ENCODE measurements at regions not wholly inside any gene's neighbourhood (a gene's known extent, or its start where the extent isn't known, plus 50 kb on each side); places are given as distances from the start of the nearest gene placed in this dataset.

DNA sequence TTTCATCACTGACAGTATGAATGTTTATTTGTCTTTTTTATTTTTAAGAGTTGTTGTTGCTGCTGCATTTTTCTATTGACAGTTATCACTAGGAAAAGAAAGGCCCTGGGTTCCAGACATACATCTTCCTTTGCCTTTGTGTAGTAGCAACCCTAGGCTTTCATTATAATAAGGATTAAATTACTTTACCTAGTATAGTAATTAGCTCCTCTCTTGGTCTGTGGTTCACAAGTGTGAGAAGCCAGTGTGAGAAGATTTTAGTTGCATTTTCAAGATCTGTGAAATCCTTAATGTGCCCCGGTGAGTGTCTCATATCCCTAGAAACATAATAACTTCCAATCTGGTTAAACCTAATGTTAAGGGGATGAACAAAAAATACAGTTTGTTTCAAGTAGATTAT is 799.3 kb upstream of the MAP3K7 start:
- no peak for TF ChIP-seq POLR2A (IDR thresholded peaks at IDR 0.05)
- TF ChIP-seq, protein P1, sequence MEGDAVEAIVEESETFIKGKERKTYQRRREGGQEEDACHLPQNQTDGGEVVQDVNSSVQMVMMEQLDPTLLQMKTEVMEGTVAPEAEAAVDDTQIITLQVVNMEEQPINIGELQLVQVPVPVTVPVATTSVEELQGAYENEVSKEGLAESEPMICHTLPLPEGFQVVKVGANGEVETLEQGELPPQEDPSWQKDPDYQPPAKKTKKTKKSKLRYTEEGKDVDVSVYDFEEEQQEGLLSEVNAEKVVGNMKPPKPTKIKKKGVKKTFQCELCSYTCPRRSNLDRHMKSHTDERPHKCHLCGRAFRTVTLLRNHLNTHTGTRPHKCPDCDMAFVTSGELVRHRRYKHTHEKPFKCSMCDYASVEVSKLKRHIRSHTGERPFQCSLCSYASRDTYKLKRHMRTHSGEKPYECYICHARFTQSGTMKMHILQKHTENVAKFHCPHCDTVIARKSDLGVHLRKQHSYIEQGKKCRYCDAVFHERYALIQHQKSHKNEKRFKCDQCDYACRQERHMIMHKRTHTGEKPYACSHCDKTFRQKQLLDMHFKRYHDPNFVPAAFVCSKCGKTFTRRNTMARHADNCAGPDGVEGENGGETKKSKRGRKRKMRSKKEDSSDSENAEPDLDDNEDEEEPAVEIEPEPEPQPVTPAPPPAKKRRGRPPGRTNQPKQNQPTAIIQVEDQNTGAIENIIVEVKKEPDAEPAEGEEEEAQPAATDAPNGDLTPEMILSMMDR (IDR thresholded peaks at IDR 0.05): no peak
